Sigmoid colon (tissue), 4 donors: ENCODE measurements at regions not wholly inside any gene's neighbourhood (a gene's known extent, or its start where the extent isn't known, plus 50 kb on each side); places are given as distances from the start of the nearest gene placed in this dataset.

Experiments used
- CTCF ChIP-seq, 4 experiments: fragments of 450-650 bp in 3 of 4; fragments of 200-600 bp in 1 of 4; IDR thresholded peaks; one replicate each; pipeline ENCODE4 v1.5.1; 2016 to 2019; ENCODE audit warnings: antibody characterized with exemption in 4 of 4, mild to moderate bottlenecking in 3 of 4, moderate library complexity in 2 of 4
- EP300 ChIP-seq, 4 donors: sonication (generic); formaldehyde crosslinking; IDR thresholded peaks; one replicate each; pipeline ENCODE4 v1.6.1; 2017; ENCODE audit warnings: antibody characterized with exemption in 4 of 4
- POLR2A ChIP-seq, 2 donors: fragments of 450-650 bp; IDR thresholded peaks; one replicate each; pipeline ENCODE4 v1.6.1; 2016; ENCODE audit warnings: antibody characterized with exemption in 2 of 2, mild to moderate bottlenecking in 2 of 2, moderate library complexity in 2 of 2

GRCh38 chr5:165607026-165607425, 2101.6 kb downstream of the MAT2B start:
- TF ChIP-seq CTCF (IDR thresholded peaks at IDR 0.05), result no peak
- TF ChIP-seq EP300 (IDR thresholded peaks at IDR 0.05), result no peak
- no peak for TF ChIP-seq POLR2A (IDR thresholded peaks at IDR 0.05)
